ENCODE measurements at regions not wholly inside any gene's neighbourhood (a gene's known extent, or its start where the extent isn't known, plus 50 kb on each side); places are given as distances from the start of the nearest gene placed in this dataset.

GRCh38 chr17:77301694-77302266 is 161.0 kb downstream of the SEC14L1 start:
- TF ChIP-seq CTCF (IDR thresholded peaks at IDR 0.05; ENCODE audit: unreplicated experiment) = no peak
- no peaks in the 10 kb centered on the region for H3K9me3 Mint-ChIP-seq (ENCODE audit: unreplicated experiment)
- no peak overlapping the region for H3K4me3 Mint-ChIP-seq (ENCODE audit: unreplicated experiment)
- H3K27me3 Mint-ChIP-seq (ENCODE audit: unreplicated experiment) = peaks cover 2% of the 10 kb centered on the region
- H3K36me3 Mint-ChIP-seq (ENCODE audit: low read depth, unreplicated experiment) = peaks cover 16% of the 10 kb centered on the region
- H3K27ac Mint-ChIP-seq (ENCODE audit: unreplicated experiment) = no peak overlapping the region
- no peak for DNase-seq (ENCODE audit: low spot score)
- peaks cover 12% of the 10 kb centered on the region for H3K4me1 Mint-ChIP-seq (ENCODE audit: unreplicated experiment)

GRCh38 chr17:77302682-77303081 is 161.9 kb downstream of the SEC14L1 start:
- no peak for TF ChIP-seq CTCF (IDR thresholded peaks at IDR 0.05; ENCODE audit: unreplicated experiment)
- Mint-ChIP-seq H3K27me3 (ENCODE audit: unreplicated experiment) (peaks cover 2% of the 10 kb centered on the region), H3K27ac (ENCODE audit: unreplicated experiment) (no peak overlapping the region), H3K4me1 (ENCODE audit: unreplicated experiment) (peaks cover 10% of the 10 kb centered on the region), H3K4me3 (ENCODE audit: unreplicated experiment) (no peak overlapping the region), H3K36me3 (ENCODE audit: low read depth, unreplicated experiment) (peaks cover 7% of the 10 kb centered on the region), H3K9me3 (ENCODE audit: unreplicated experiment) (no peaks in the 10 kb centered on the region)
- DNase-seq (ENCODE audit: low spot score) = no peak

GRCh38 chr17:77303620-77304019 is 162.9 kb downstream of the SEC14L1 start:
- Mint-ChIP-seq H3K27me3 (ENCODE audit: unreplicated experiment) (no peaks in the 10 kb centered on the region), H3K36me3 (ENCODE audit: low read depth, unreplicated experiment) (peaks cover 5% of the 10 kb centered on the region), H3K4me3 (ENCODE audit: unreplicated experiment) (no peak overlapping the region), H3K27ac (ENCODE audit: unreplicated experiment) (no peak overlapping the region), H3K9me3 (ENCODE audit: unreplicated experiment) (no peaks in the 10 kb centered on the region), H3K4me1 (ENCODE audit: unreplicated experiment) (peaks cover 8% of the 10 kb centered on the region)
- no peak for DNase-seq (ENCODE audit: low spot score)
- no peak for TF ChIP-seq CTCF (IDR thresholded peaks at IDR 0.05; ENCODE audit: unreplicated experiment)

GRCh38 chr17:77304051-77304745 is 163.4 kb downstream of the SEC14L1 start:
- no peak overlapping the region for H3K4me3 Mint-ChIP-seq (ENCODE audit: unreplicated experiment)
- H3K4me1 Mint-ChIP-seq (ENCODE audit: unreplicated experiment) = peaks cover 8% of the 10 kb centered on the region
- no peaks in the 10 kb centered on the region for H3K9me3 Mint-ChIP-seq (ENCODE audit: unreplicated experiment)
- no peak for TF ChIP-seq CTCF (IDR thresholded peaks at IDR 0.05; ENCODE audit: unreplicated experiment)
- H3K27me3 Mint-ChIP-seq (ENCODE audit: unreplicated experiment) = no peaks in the 10 kb centered on the region
- peaks cover 1% of the 10 kb centered on the region for H3K36me3 Mint-ChIP-seq (ENCODE audit: low read depth, unreplicated experiment)
- no peak overlapping the region for H3K27ac Mint-ChIP-seq (ENCODE audit: unreplicated experiment)
- no peak for DNase-seq (ENCODE audit: low spot score)

GRCh38 chr17:77304746-77305473 is 164.1 kb downstream of the SEC14L1 start:
- H3K9me3 Mint-ChIP-seq (ENCODE audit: unreplicated experiment) = no peaks in the 10 kb centered on the region
- no peaks in the 10 kb centered on the region for H3K27me3 Mint-ChIP-seq (ENCODE audit: unreplicated experiment)
- no peak for TF ChIP-seq CTCF (IDR thresholded peaks at IDR 0.05; ENCODE audit: unreplicated experiment)
- peaks cover 8% of the 10 kb centered on the region for H3K4me1 Mint-ChIP-seq (ENCODE audit: unreplicated experiment)
- H3K27ac Mint-ChIP-seq (ENCODE audit: unreplicated experiment) = no peak overlapping the region
- H3K4me3 Mint-ChIP-seq (ENCODE audit: unreplicated experiment) = no peak overlapping the region
- H3K36me3 Mint-ChIP-seq (ENCODE audit: low read depth, unreplicated experiment) = no peaks in the 10 kb centered on the region
- DNase-seq (ENCODE audit: low spot score) = no peak
